GM18520 (cell line): ENCODE measurements at regions not wholly inside any gene's neighbourhood (a gene's known extent, or its start where the extent isn't known, plus 50 kb on each side); places are given as distances from the start of the nearest gene placed in this dataset.
"Not testable (repeated sequence)": the region's sequence is repeated elsewhere in the genome, so short reads cannot be mapped to it uniquely, and the experiment has no call there.

Source experiments
- ATAC-seq: cut with Tn5 transposase; IDR thresholded peaks from one replicate; pipeline ENCODE4 v1.9.1; 2021; ENCODE audit not compliant: unreplicated experiment

DNA sequence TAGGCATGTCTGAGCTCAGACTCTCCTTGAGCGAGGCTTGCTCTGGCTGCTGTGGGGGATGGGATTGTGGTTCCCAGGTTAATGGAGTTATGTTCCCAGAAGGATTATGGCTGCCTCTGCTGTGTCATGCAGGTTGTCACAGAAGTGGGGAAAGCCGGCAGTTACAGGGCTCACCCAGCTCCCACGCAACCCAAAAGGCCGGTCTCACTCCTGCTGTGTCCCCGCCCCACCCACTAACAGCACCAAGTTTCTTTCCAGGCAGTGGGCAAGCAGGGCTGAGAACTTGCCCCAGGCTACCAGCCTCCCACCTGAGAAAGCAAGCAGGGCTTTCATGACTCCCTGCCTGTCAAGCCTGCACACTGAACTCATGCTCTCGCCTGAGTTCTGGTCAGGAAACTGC lies 750.5 kb downstream of the FRK start:
- ATAC-seq: no peak

DNA sequence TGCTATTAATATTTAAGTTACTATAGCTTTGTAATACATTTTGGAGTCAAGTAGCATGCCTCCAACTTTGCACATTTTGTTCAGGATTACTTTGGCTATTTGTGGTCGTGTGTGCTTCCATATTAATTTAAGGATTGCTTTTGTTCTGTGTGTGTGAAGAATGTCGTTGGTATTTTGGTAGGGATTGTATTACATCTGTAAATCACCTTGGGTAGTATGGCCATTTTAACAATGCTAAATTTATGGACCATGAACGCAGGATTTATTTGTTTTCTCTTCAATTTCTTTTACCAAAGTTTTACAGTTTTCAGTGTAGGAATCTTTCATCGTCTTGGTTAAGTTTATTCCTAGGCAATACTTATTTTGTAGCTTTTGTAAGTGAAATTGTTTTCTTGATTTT lies 758.0 kb downstream of the FRK start:
- no peak for ATAC-seq

DNA sequence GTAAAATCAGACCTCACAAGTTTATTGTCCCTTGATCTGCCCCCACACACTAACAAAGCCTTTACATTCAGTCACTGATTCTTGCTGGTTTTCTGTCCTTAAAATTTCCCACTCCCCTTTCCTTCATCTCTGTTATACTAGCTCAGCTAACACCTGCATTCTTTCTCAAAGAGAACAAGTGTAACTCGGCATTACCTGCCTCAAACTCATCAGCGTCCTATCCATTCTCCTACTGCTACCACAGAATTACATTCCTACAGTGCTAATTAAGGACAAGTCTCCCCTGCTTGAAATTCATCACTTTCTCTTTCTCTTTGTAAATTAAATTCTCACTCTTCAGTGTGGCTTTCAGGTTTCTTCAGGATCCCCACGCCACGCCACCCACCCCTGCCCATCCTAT lies 773.2 kb downstream of the FRK start:
- no peak for ATAC-seq

DNA sequence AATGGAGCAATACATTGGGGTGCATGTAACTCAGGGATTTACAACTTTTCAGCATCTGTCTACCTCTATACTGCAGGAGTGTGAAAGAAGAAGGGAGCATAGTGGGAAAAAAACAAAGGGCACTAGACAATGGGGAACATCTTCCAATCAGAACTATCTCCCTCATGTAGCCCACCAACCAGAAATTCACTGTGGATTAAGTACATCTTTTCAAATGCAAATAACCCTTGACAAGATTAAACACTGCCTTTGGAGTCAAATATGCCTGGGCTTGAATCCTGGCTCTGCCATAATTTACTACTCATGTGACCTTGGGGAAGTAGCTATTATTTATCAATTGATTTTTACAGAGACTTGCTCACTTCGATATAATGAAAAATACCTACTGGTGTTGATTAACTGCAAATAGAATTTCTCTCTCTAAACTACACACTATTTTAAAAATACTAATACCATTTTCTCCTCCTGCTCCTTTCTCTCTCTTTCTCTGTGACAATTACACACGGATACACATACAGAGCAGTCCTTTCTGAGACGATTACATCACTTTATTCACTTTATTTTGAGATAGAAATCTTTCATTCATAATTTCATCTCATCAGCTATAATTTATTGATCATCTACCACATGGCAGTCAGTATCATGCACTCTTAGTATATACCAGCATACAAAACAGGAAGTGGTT lies 783.7 kb downstream of the FRK start:
- no peak for ATAC-seq

DNA sequence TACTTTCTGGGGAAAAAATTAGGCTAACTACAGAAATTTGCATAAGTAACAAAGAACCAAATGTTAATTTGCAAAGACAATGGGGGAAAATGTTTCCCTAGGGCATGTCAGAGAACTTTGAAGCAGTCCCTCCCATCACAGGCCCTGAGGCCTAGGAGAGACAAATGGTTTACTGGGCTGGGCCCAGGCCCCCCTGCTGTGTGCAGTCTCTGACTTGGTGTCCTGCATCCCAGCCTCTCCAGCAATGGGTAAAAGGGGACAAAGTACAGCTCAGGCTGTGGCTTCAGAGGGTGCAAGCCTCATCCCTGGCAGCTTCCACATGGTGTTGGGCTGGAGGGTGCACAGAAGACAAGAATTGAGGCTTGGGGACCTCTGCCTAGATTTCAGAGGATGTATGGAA lies 788.4 kb downstream of the FRK start:
- ATAC-seq: no peak

DNA sequence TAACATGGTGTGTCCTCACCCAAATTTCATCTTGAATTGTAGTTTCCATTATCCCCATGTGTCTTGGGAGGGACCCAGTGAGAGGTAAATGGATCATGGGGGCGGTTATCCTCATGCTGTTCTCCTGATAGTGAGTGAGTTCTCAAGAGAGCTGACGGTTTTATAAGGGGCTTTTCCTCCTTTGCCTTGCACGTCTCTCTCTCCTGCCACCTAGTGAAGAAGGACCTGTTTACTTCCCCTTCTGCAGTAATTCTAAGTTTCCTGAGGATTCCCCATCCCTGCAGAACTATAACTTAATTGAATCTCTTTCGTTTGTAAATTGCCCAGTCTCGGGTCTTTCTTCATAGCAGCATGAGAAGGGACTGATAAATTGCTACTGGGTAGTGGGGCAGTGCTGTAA lies 789.3 kb downstream of the FRK start:
- ATAC-seq: no peak

DNA sequence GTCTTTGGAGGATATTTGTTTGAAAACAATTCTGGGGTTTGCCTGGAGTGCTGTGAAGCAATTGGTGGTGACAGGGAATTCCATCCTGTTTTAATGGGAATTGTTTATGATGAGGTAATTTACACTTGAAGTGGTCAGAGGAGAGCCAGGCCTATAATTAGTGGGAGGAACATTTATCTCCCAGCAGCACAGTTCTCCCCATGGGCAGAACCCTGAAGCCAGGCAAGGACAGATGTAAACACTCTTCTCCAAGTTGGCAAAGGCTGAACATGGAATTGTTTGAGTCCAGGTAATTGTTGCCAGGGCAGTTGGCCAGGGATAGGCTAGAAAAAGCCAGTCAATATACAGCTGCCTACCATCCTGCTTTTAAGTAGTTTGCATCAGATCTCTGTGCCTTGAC lies 789.7 kb downstream of the FRK start:
- no peak for ATAC-seq

DNA sequence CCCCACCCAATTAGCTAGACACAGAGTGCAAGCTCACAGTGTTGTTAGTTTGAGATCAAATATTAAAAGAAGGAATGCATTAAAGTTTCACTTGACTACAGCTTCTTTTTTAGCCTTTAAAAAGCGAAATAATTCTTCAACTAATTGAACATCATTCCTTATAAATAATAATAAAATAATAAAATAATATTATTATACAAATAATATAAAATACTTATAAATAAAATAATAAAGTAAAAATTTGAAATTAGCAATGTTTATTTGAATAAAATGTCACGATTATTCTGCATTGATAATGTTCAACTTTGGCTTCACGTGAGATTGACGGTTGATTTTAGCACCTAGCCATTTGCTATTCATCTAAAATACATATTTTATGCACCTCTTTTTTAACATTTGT lies 819.3 kb downstream of the FRK start:
- ATAC-seq: no peak

DNA sequence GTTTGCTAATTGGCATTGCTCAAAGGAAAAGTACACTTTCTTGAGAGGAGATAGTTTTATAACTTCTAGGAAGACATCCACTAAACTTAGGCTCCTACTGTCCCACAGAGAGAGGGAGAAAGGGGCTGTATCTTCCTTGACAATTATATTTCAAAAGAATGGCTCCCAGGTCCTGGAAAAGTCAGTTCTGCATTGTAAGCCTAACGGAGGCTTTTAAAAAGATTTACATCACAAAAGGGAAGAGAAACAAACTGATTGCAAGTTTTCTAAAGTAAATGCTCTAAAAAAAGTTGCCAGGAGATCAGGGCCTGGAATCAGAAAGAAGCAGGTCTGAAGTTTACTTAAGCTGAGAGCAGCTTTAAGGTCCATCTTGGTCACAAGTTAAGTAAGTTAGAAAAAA lies 839.5 kb downstream of the FRK start:
- ATAC-seq: no peak

DNA sequence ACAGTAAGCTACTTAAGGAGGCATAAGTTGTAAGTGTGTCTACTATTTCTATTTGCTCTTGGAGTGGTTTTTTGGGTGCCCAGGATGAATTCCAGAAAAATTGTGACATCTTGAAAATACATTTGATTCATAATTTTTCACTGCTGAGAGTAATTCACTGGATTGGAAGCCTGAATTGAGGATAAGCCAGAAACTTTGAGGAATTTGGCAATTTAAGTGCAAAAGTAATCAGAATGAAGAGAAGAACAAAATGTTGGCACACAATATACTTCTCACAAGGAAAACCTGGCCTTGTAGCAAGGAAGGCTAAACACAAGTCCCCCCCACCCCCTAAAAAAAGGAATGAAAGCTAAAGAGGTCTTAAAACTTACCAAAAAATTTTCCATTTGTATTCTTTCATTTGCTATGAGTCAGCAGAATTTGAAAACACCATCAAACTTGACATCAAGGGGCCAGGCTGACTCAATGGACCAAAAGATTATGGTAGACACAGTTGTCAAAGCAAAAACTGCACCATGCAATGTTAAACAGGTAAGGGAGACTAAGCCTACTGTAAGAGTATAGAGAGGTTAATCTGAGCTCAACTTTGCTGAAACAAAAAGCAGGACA lies 840.0 kb downstream of the FRK start:
- ATAC-seq: no peak

DNA sequence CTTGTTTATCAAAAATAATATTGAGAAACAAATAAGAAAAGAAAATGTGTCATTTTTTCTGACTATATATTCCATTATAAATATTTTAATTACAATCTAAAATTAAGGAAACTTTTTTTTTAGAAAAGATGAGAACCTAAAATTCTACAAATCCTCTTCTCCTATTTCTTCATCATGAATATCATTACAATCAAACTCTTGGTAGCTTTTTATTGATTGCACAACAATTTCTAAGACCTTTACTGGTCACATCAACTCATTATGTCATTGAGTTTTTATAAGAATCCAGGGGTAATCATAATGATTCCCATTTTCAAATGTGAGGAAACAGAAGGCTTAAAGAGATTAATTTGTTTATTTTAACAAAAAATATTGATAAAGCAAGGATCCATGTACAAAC lies 841.0 kb downstream of the FRK start:
- ATAC-seq: no peak

DNA sequence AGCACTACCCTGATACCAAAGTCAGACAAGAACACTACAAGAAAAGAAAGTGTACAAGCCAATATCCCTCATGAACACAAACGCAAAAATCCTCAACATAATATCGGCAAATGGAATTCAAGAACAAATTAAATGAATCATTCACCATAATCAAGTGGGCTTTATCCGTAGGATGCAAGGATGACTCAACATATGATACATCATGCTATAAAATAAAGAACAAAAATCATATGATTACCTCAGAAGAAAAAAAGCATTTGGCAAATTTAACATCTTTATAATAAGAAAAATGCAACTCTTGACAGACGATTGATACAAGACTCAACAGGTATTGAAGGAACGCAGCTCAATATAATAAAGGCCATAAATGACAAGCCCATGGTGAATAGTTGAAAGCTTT lies 843.9 kb downstream of the FRK start:
- no peak for ATAC-seq

DNA sequence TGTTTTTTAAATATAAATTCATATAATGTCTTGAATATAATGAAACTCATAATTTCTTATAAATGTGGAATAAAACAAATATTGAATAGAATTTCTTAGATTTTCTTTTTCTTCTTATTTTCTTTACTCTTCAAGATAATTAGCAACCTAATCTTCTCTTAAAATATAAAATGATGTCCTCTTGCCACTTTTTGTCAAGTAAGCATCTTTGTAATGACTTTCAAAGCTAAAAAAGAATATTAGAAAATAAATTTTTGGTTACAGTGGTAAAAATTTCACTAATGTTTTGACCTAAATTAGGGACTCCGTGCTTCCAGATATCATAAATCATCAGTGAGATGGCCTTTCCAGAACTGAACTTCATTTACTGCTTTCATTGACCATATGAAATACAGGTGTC lies 846.4 kb downstream of the FRK start:
- no peak for ATAC-seq

DNA sequence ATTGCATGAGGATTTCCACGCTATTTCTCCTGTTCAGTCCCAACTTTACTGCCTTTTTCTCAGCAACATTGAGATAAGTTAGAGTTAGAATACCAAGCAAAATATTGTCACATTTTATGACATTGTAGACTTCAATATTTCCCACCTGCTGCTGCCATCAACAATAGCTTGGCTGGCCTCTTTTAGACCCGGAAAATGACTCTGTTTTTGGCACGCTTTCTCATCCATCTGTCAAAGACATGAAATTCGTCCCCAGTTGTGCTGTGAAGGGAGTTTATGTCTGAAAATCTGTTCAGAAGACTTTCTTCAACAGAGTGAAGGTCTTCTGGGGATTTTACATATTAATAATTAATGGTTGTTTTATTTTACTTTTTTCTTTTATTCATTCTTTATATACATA lies 857.3 kb downstream of the FRK start:
- no peak for ATAC-seq

DNA sequence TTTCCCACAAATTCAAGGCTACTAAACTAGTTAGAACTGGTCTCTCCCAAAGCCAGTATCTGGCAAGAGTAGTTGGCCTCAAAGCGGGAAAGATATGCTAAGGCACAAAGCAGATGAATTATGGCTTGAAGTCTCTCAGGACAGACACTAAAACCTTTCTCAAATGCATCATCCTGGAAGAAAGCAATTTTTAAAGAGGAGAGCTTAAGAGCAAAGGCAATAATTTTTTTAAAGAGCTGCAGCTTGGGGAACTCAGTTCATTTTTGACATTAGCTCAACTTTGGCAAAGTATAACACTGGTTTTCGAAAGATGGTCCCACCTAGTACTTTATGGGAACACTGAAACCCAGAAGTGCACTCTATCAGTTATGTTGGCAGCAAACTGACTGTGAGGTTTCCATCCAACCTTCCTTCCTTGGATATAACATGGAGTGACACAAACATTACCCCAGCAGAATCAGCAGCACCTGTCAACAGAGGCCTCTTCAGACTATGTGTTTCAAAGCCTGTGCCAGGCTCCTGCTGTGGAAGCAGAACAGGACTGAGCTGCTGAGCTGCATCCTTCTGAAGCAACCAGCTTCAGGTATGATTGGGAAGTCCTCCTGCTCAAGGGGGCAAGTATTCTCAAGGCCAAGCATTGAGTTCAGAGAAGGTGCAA lies 852.3 kb upstream of the HS3ST5 start:
- no peak for ATAC-seq

DNA sequence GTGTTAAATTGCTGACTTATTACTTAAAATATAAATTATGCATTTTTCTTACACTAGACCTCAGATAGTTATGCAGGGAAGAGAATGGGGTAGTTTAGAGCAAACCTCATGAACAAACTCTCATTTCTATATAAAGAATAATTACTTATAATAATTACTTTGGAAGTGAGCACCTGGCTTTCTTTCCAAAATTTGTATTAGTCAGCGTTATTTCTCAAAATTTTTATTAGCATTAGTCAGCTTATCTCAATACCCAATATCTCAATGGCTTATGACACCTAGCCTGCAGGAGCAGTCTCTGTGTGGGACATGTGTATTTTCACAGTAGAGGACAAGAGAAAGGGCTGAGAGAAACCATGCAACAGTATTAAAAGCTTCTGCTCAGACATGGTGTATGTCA lies 849.2 kb upstream of the HS3ST5 start:
- no peak for ATAC-seq

DNA sequence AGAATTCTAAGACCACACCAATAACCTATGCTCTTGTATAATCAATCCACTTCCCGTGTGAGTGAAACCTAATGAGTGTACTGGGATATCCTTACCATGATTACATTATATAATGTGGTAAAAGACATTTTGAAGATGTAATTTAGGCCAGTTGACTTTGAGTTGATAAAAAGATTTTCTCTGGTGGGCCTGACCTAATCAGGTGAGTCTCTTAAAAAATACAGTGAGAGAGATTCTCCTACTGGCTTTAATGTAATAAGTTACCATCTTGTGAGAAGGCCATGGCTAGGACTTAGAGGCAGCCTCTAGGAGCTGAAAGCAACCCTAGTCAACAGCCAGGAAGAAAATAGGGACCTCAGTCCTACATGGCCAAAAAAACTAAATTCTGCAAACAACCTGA lies 847.7 kb upstream of the HS3ST5 start:
- ATAC-seq: no peak

DNA sequence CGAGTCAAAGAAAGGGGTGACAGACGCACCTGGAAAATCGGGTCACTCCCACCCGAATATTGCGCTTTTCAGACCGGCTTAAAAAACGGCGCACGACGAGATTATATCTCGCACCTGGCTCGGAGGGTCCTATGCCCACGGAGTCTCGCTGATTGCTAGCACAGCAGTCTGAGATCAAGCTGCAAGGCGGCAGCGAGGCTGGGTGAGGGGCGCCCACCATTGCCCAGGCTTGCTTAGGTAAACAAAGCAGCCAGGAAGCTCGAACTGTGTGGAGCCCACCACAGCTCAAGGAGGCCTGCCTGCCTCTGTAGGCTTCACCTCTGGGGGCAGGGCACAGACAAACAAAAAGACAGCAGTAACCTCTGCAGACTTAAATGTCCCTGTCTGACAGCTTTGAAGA lies 832.6 kb upstream of the HS3ST5 start:
- ATAC-seq: not testable (repeated sequence)

DNA sequence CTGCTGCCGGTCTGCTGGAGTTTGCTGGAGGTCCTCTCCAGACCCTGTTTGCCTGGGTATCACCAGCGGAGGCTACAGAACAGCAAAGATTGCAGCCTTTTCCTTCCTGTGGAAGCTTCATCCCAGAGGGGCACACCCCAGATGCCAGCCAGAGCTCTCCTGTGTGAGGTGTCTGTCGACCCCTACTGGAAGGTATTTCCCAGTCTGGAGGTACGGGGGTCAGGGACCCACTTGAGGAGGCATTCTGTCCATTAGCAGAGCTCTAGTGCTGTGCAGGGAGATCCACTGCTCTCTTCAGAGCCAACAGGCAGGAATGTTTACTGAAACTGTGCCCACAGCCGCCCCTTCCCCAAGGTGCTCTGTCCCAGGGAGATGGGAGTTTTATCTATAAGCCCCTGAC lies 823.1 kb upstream of the HS3ST5 start:
- ATAC-seq: not testable (repeated sequence)

DNA sequence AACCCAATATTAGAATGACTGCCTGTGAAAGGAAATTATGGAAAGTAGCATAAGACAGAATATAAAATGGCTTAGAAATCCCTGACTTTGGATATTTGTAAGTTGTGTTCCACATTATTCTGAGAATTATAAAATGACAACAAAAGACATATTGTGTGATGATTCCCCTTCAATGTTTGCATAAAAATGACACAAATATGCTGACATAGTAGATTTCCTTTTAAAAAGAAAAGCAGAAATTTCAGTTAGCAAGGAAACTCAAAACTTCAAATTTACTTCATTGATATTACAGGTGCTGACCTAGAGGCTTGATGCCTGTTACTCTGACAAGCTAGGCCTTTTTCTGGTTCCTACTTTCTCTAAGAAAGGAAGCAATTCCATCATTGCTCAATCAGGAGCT lies 816.9 kb upstream of the HS3ST5 start:
- ATAC-seq: no peak

DNA sequence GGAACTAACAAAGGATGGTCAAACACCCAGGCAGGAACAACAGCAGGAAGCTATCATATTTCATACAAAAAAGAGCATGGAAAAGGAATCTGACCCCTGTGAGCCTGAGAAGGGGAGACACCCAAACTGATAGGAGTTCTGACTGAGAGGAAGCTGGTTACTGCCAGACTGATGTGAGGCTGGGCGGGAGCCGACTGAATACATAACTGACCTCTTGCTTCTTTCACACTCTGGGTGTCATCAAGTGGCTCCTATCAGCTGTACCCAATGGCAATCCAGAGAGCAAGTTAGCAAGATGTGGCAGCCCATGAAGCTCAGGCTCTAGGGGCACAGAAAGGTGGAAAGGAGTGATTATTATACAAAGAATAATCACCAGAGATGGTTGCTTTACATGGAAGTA lies 795.1 kb upstream of the HS3ST5 start:
- ATAC-seq: no peak

DNA sequence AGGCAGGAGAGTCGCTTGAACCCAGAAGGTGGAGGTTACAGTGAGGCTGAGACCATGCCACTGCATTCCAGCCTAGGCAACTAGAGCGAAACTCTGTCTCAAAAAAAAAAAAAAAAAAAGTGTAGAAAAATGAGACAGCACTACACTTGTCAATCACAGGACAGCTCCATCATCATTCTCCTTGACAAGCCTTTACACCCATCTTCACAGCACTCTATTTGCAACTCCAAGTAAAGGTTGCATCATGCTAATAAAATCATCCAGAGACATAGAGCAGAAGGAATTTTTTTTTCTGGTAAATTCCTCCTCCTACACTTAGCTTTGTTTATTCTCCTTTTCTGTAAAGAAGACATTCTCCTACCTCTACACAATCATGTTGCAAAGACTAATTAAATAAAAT lies 791.0 kb upstream of the HS3ST5 start:
- ATAC-seq: no peak
